Activated naive CD4-positive, alpha-beta T cell treated with anti-CD3 and anti-CD28 coated beads, Interleukin-2, amount 10 ng/mL, durations not matched to agents 7 days and 5 days (primary cell): ENCODE measurements at regions not wholly inside any gene's neighbourhood (a gene's known extent, or its start where the extent isn't known, plus 50 kb on each side); places are given as distances from the start of the nearest gene placed in this dataset.

Experiments
- CTCF ChIA-PET: fragments of 350-600 bp; sonication (Branson Sonifier 250); formaldehyde crosslinking; loops from one replicate; lab custom pipeline; 2021; ENCODE audit warnings: antibody characterized with exemption; lab: Charles Lee
- DNase-seq: peaks from one replicate; pipeline ENCODE4 v3.0.0-alpha.2; 2020
- H3K27ac Mint-ChIP-seq: one replicate; pipeline ENCODE4 v1.8.0; 2021; ENCODE audit warnings: mild to moderate bottlenecking, moderate library complexity, mixed read lengths
- H3K27me3 Mint-ChIP-seq: one replicate; pipeline ENCODE4 v1.8.0; 2021; ENCODE audit warnings: mild to moderate bottlenecking, mixed read lengths
- H3K36me3 Mint-ChIP-seq: one replicate; pipeline ENCODE4 v1.8.0; 2021; ENCODE audit warnings: mixed read lengths
- H3K4me1 Mint-ChIP-seq: one replicate; pipeline ENCODE4 v1.8.0; 2021; ENCODE audit warnings: mixed read lengths
- H3K4me3 Mint-ChIP-seq: one replicate; pipeline ENCODE4 v1.8.0; 2021; ENCODE audit warnings: mild to moderate bottlenecking, moderate library complexity, mixed read lengths
- H3K9me3 Mint-ChIP-seq: one replicate; pipeline ENCODE4 v1.8.0; 2021; ENCODE audit warnings: mixed read lengths

- DNase-seq, result no peak
- H3K4me3 Mint-ChIP-seq, result no peak overlapping the region
- H3K27ac Mint-ChIP-seq, result no peak overlapping the region
- H3K36me3 Mint-ChIP-seq, result no peaks in the 10 kb centered on the region
- no peaks in the 10 kb centered on the region for H3K4me1 Mint-ChIP-seq
- no peaks in the 10 kb centered on the region for H3K27me3 Mint-ChIP-seq
- CTCF ChIA-PET, result no interaction called here
- H3K9me3 Mint-ChIP-seq, result no peaks in the 10 kb centered on the region
These were observed 478.4 kb upstream of the GOT2 start for GRCh38 chr16:59212492-59213024.

GRCh38 chr16:59210955-59211541, 476.9 kb upstream of the GOT2 start:
- H3K4me1 Mint-ChIP-seq, result no peaks in the 10 kb centered on the region
- H3K27me3 Mint-ChIP-seq, result no peaks in the 10 kb centered on the region
- no peak for DNase-seq
- H3K27ac Mint-ChIP-seq, result no peak overlapping the region
- no peak overlapping the region for H3K4me3 Mint-ChIP-seq
- no peaks in the 10 kb centered on the region for H3K36me3 Mint-ChIP-seq
- CTCF ChIA-PET, result no interaction called here
- no peaks in the 10 kb centered on the region for H3K9me3 Mint-ChIP-seq

- Mint-ChIP-seq H3K27ac (no peak overlapping the region), H3K9me3 (no peaks in the 10 kb centered on the region), H3K4me1 (no peaks in the 10 kb centered on the region), H3K36me3 (no peaks in the 10 kb centered on the region), H3K4me3 (no peak overlapping the region), H3K27me3 (no peaks in the 10 kb centered on the region)
- DNase-seq, result no peak
- CTCF ChIA-PET, result no interaction called here
These were observed 471.3 kb upstream of the GOT2 start for GRCh38 chr16:59205403-59205802.

- Mint-ChIP-seq H3K9me3 (no peaks in the 10 kb centered on the region), H3K27me3 (no peaks in the 10 kb centered on the region), H3K4me3 (no peak overlapping the region), H3K36me3 (no peaks in the 10 kb centered on the region), H3K4me1 (no peaks in the 10 kb centered on the region), H3K27ac (no peak overlapping the region)
- DNase-seq, result no peak
- CTCF ChIA-PET, result interaction anchor here (2.5 kb wide), 1 partner anchor 12 kb away, joined by 8 read pairs; no protein-coding TSS in a partner anchor
These were observed 470.5 kb upstream of the GOT2 start for GRCh38 chr16:59204589-59204988.

GRCh38 chr16:59202233-59202862, 468.2 kb upstream of the GOT2 start:
- Mint-ChIP-seq H3K4me1 (no peaks in the 10 kb centered on the region), H3K4me3 (no peak overlapping the region), H3K27ac (no peak overlapping the region), H3K9me3 (no peaks in the 10 kb centered on the region), H3K27me3 (no peaks in the 10 kb centered on the region), H3K36me3 (no peaks in the 10 kb centered on the region)
- CTCF ChIA-PET, result interaction anchor here (2.5 kb wide), 1 partner anchor 10 kb away, joined by 8 read pairs; no protein-coding TSS in a partner anchor
- DNase-seq, result no peak

- CTCF ChIA-PET, result no interaction called here
- no peak overlapping the region for H3K4me3 Mint-ChIP-seq
- no peak for DNase-seq
- no peaks in the 10 kb centered on the region for H3K27me3 Mint-ChIP-seq
- no peaks in the 10 kb centered on the region for H3K36me3 Mint-ChIP-seq
- no peaks in the 10 kb centered on the region for H3K9me3 Mint-ChIP-seq
- no peaks in the 10 kb centered on the region for H3K4me1 Mint-ChIP-seq
- no peak overlapping the region for H3K27ac Mint-ChIP-seq
These were observed 467.7 kb upstream of the GOT2 start for GRCh38 chr16:59201821-59202220.

GRCh38 chr16:59201160-59201559, 467.0 kb upstream of the GOT2 start:
- CTCF ChIA-PET, result no interaction called here
- H3K27ac Mint-ChIP-seq, result no peak overlapping the region
- no peak overlapping the region for H3K4me3 Mint-ChIP-seq
- no peaks in the 10 kb centered on the region for H3K36me3 Mint-ChIP-seq
- no peak for DNase-seq
- no peaks in the 10 kb centered on the region for H3K27me3 Mint-ChIP-seq
- H3K9me3 Mint-ChIP-seq, result no peaks in the 10 kb centered on the region
- no peaks in the 10 kb centered on the region for H3K4me1 Mint-ChIP-seq

- no peak overlapping the region for H3K4me3 Mint-ChIP-seq
- no peak overlapping the region for H3K27ac Mint-ChIP-seq
- DNase-seq, result no peak
- CTCF ChIA-PET, result no interaction called here
- no peaks in the 10 kb centered on the region for H3K4me1 Mint-ChIP-seq
- no peaks in the 10 kb centered on the region for H3K36me3 Mint-ChIP-seq
- no peaks in the 10 kb centered on the region for H3K9me3 Mint-ChIP-seq
- no peaks in the 10 kb centered on the region for H3K27me3 Mint-ChIP-seq
These were observed 464.4 kb upstream of the GOT2 start for GRCh38 chr16:59198487-59198886.

- H3K9me3 Mint-ChIP-seq, result no peaks in the 10 kb centered on the region
- H3K27ac Mint-ChIP-seq, result no peak overlapping the region
- peaks cover 3% of the 10 kb centered on the region for H3K4me1 Mint-ChIP-seq
- CTCF ChIA-PET, result no interaction called here
- no peaks in the 10 kb centered on the region for H3K36me3 Mint-ChIP-seq
- DNase-seq, result no peak
- H3K27me3 Mint-ChIP-seq, result no peaks in the 10 kb centered on the region
- H3K4me3 Mint-ChIP-seq, result no peak overlapping the region
These were observed 461.1 kb upstream of the GOT2 start for GRCh38 chr16:59195242-59195641.

GRCh38 chr16:59193637-59194036, 459.5 kb upstream of the GOT2 start:
- Mint-ChIP-seq H3K36me3 (no peaks in the 10 kb centered on the region), H3K4me3 (no peak overlapping the region), H3K4me1 (peaks cover 3% of the 10 kb centered on the region), H3K9me3 (no peaks in the 10 kb centered on the region), H3K27ac (no peak overlapping the region), H3K27me3 (no peaks in the 10 kb centered on the region)
- DNase-seq, result no peak
- CTCF ChIA-PET, result interaction anchor here (3.2 kb wide), 1 partner anchor 10 kb away, joined by 8 read pairs; no protein-coding TSS in a partner anchor

- peak; percentile 59 for DNase-seq
- no peak overlapping the region for H3K4me3 Mint-ChIP-seq
- no peaks in the 10 kb centered on the region for H3K27me3 Mint-ChIP-seq
- peaks cover 3% of the 10 kb centered on the region for H3K4me1 Mint-ChIP-seq
- H3K9me3 Mint-ChIP-seq, result no peaks in the 10 kb centered on the region
- CTCF ChIA-PET, result interaction anchor here (0.5 to 3.2 kb wide), 3 partner anchors 11 to 1259 kb away, joined by 3 to 8 read pairs (median 3); no protein-coding TSS in a partner anchor
- H3K36me3 Mint-ChIP-seq, result no peaks in the 10 kb centered on the region
- no peak overlapping the region for H3K27ac Mint-ChIP-seq
These were observed 458.6 kb upstream of the GOT2 start for GRCh38 chr16:59192551-59193199.

- no peak overlapping the region for H3K4me3 Mint-ChIP-seq
- H3K4me1 Mint-ChIP-seq, result peaks cover 3% of the 10 kb centered on the region
- DNase-seq, result no peak
- no peaks in the 10 kb centered on the region for H3K27me3 Mint-ChIP-seq
- CTCF ChIA-PET, result interaction anchor here (3.2 kb wide), 1 partner anchor 13 kb away, joined by 8 read pairs; no protein-coding TSS in a partner anchor
- no peaks in the 10 kb centered on the region for H3K9me3 Mint-ChIP-seq
- H3K36me3 Mint-ChIP-seq, result no peaks in the 10 kb centered on the region
- H3K27ac Mint-ChIP-seq, result no peak overlapping the region
These were observed 456.6 kb upstream of the GOT2 start for GRCh38 chr16:59190731-59191130.

GRCh38 chr16:59188029-59188428, 453.9 kb upstream of the GOT2 start:
- CTCF ChIA-PET, result no interaction called here
- no peak overlapping the region for H3K4me3 Mint-ChIP-seq
- H3K27me3 Mint-ChIP-seq, result no peaks in the 10 kb centered on the region
- no peaks in the 10 kb centered on the region for H3K9me3 Mint-ChIP-seq
- peaks cover 3% of the 10 kb centered on the region for H3K4me1 Mint-ChIP-seq
- no peaks in the 10 kb centered on the region for H3K36me3 Mint-ChIP-seq
- H3K27ac Mint-ChIP-seq, result no peak overlapping the region
- DNase-seq, result no peak

- Mint-ChIP-seq H3K9me3 (no peaks in the 10 kb centered on the region), H3K4me3 (no peak overlapping the region), H3K27ac (no peak overlapping the region), H3K36me3 (no peaks in the 10 kb centered on the region), H3K27me3 (no peaks in the 10 kb centered on the region), H3K4me1 (no peaks in the 10 kb centered on the region)
- CTCF ChIA-PET, result no interaction called here
- DNase-seq, result no peak
These were observed 447.8 kb upstream of the GOT2 start for GRCh38 chr16:59181821-59182420.
